CD4-positive, alpha-beta T cell treated with Interleukin-17A for 1 hour (primary cell): ENCODE measurements at regions not wholly inside any gene's neighbourhood (a gene's known extent, or its start where the extent isn't known, plus 50 kb on each side); places are given as distances from the start of the nearest gene placed in this dataset.

Experiments used
- DNase-seq: peaks from one replicate; pipeline ENCODE4 v3.0.0-alpha.2; 2020

GRCh38 chr5:145708169-145708568 is 127.0 kb downstream of the PRELID2 start:
- DNase-seq, result no peak

GRCh38 chr5:145704724-145705123 is 130.4 kb downstream of the PRELID2 start:
- no peak for DNase-seq

GRCh38 chr5:145703856-145704255 is 131.3 kb downstream of the PRELID2 start:
- DNase-seq, result no peak

- no peak for DNase-seq
These were observed 133.7 kb downstream of the PRELID2 start for GRCh38 chr5:145701404-145701803.

- DNase-seq, result no peak
These were observed 135.3 kb downstream of the PRELID2 start for GRCh38 chr5:145699846-145700245.

GRCh38 chr5:145697251-145697990 is 137.7 kb downstream of the PRELID2 start:
- peak; percentile 25 for DNase-seq

- peak; percentile 7 for DNase-seq
These were observed 145.9 kb downstream of the PRELID2 start for GRCh38 chr5:145689235-145689634.

GRCh38 chr5:145687943-145688342 is 147.2 kb downstream of the PRELID2 start:
- DNase-seq, result no peak

- DNase-seq, result no peak
These were observed 149.7 kb downstream of the PRELID2 start for GRCh38 chr5:145685417-145685816.

GRCh38 chr5:145683431-145683830 is 151.7 kb downstream of the PRELID2 start:
- no peak for DNase-seq

GRCh38 chr5:145682197-145682899 is 152.8 kb downstream of the PRELID2 start:
- no peak for DNase-seq

- peak; percentile 31 for DNase-seq
These were observed 153.5 kb downstream of the PRELID2 start for GRCh38 chr5:145681686-145682085.

- no peak for DNase-seq
These were observed 153.9 kb downstream of the PRELID2 start for GRCh38 chr5:145681216-145681615.

- DNase-seq, result no peak
These were observed 154.4 kb downstream of the PRELID2 start for GRCh38 chr5:145680767-145681166.

- DNase-seq, result no peak
These were observed 155.0 kb downstream of the PRELID2 start for GRCh38 chr5:145680169-145680568.

GRCh38 chr5:145678255-145678654 is 156.9 kb downstream of the PRELID2 start:
- no peak for DNase-seq

- no peak for DNase-seq
These were observed 161.4 kb downstream of the PRELID2 start for GRCh38 chr5:145673786-145674185.

GRCh38 chr5:145668714-145669113 is 166.4 kb downstream of the PRELID2 start:
- no peak for DNase-seq

GRCh38 chr5:145667742-145668141 is 167.4 kb downstream of the PRELID2 start:
- no peak for DNase-seq

- DNase-seq, result no peak
These were observed 168.6 kb downstream of the PRELID2 start for GRCh38 chr5:145666591-145666990.

GRCh38 chr5:145661737-145662485 is 173.2 kb downstream of the PRELID2 start:
- DNase-seq, result no peak

- no peak for DNase-seq
These were observed 174.1 kb downstream of the PRELID2 start for GRCh38 chr5:145660897-145661640.

GRCh38 chr5:145658435-145658834 is 176.7 kb downstream of the PRELID2 start:
- DNase-seq, result no peak
